ENCODE measurements at regions not wholly inside any gene's neighbourhood (a gene's known extent, or its start where the extent isn't known, plus 50 kb on each side); places are given as distances from the start of the nearest gene placed in this dataset.
A peak's percentile ranks its signal among the peaks of the same experiment; 100 is the strongest.

DNA sequence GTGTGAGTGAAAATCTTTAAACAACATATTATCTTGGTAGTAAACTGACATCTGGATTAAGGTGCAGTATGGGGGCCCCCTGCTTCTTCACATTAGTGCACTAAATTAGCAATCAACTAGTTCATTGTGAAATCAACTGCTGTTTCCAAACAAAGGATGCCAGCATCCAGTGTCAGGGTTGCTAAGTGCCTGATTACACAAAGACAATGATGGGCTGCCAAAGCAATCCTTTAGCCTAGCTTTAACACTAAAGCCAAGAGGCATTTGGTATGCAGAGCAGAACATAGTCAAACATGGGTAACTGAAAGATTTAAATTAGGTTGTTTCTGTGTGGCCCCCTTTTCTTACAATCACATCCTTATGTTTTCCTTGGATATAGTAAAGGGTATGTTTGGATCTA, 543.1 kb upstream of the SLITRK5 start:
- Histone ChIP-seq H2BK120ac (ENCODE audit: low read depth, low read length, poor library complexity, severe bottlenecking) (no peak overlapping the region), H3K79me2 (ENCODE audit: insufficient read depth, low read length) (no peaks in the 10 kb centered on the region), H3K9ac (ENCODE audit: extremely low read depth, insufficient read length, low read length) (no peak overlapping the region), H3K9me3 (ENCODE audit: control insufficient read depth, low read depth, low read length) (no peaks in the 10 kb centered on the region), H2BK12ac (ENCODE audit: insufficient read length, low read depth, low read length) (no peak overlapping the region), H2BK20ac (ENCODE audit: low read depth, low read length, poor library complexity, severe bottlenecking) (no peak overlapping the region), H4K8ac (replicated peaks; ENCODE audit: insufficient read length, low read depth, low read length) (no peak overlapping the region), H3T11ph (ENCODE audit: low read length) (no peak overlapping the region), H4K20me1 (ENCODE audit: control insufficient read depth, insufficient read depth, insufficient read length) (no peaks in the 10 kb centered on the region), H2BK5ac (ENCODE audit: insufficient read length, low read length) (no peak overlapping the region), H3K4me1 (ENCODE audit: insufficient read depth, low read length) (peaks cover 2% of the 10 kb centered on the region; the same call in 1 of the 2 replicates), H4K5ac (ENCODE audit: insufficient read length, low read depth, low read length) (no peak overlapping the region), H3K27me3 (ENCODE audit: insufficient read depth, low read length) (no peaks in the 10 kb centered on the region), H3K4me2 (ENCODE audit: insufficient read depth, insufficient read length, low read length) (no peak overlapping the region), H2AK5ac (ENCODE audit: insufficient read length, low read length) (no peak overlapping the region), H3K18ac (ENCODE audit: insufficient read length, low read depth, low read length) (no peak overlapping the region), H4K91ac (ENCODE audit: insufficient read length, low read depth, low read length) (no peak overlapping the region), H3K23ac (ENCODE audit: insufficient read length, low read depth, low read length) (no peak overlapping the region), H3K79me1 (ENCODE audit: insufficient read depth, low read depth, low read length, poor library complexity, severe bottlenecking) (no peaks in the 10 kb centered on the region), H3K23me2 (ENCODE audit: insufficient read length, low read depth, low read length, poor library complexity, severe bottlenecking) (no peaks in the 10 kb centered on the region), H3K27ac (ENCODE audit: insufficient read length, low read depth, low read length) (no peak overlapping the region), H2AFZ (ENCODE audit: low read length) (no peak overlapping the region), H3K4ac (ENCODE audit: low read depth, low read length) (no peak overlapping the region), H3K14ac (ENCODE audit: insufficient read depth, low read length) (no peak overlapping the region), H3K56ac (ENCODE audit: insufficient read length, low read depth, low read length) (no peak overlapping the region), H2BK15ac (ENCODE audit: low read depth, low read length) (no peak overlapping the region)
- peak; percentile 54 for DNase-seq
- TF ChIP-seq, protein P1, sequence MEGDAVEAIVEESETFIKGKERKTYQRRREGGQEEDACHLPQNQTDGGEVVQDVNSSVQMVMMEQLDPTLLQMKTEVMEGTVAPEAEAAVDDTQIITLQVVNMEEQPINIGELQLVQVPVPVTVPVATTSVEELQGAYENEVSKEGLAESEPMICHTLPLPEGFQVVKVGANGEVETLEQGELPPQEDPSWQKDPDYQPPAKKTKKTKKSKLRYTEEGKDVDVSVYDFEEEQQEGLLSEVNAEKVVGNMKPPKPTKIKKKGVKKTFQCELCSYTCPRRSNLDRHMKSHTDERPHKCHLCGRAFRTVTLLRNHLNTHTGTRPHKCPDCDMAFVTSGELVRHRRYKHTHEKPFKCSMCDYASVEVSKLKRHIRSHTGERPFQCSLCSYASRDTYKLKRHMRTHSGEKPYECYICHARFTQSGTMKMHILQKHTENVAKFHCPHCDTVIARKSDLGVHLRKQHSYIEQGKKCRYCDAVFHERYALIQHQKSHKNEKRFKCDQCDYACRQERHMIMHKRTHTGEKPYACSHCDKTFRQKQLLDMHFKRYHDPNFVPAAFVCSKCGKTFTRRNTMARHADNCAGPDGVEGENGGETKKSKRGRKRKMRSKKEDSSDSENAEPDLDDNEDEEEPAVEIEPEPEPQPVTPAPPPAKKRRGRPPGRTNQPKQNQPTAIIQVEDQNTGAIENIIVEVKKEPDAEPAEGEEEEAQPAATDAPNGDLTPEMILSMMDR (conservative IDR thresholded peaks at IDR 0.05), result no peak
- H3K9me3 Mint-ChIP-seq, result no peaks in the 10 kb centered on the region
- H3K27me3 Mint-ChIP-seq (ENCODE audit: low read depth), result peaks cover 9% of the 10 kb centered on the region
- H3K4me1 Mint-ChIP-seq, result peaks cover 18 to 23% of the 10 kb centered on the region in 2 experiments
- peaks cover 0 to 3% (median 0%) of the 10 kb centered on the region in 3 experiments; a peak in 1 of 7 replicates for H3K36me3 Mint-ChIP-seq (ENCODE audit: insufficient read depth in 1 of 3, low read depth in 3 of 3)
- H3K4me3 Mint-ChIP-seq, result no peak overlapping the region
- H3K27ac Mint-ChIP-seq, result no peak overlapping the region

Measured in H9 (cell line).